Right lobe of liver (tissue), 6 donors: ENCODE measurements at regions not wholly inside any gene's neighbourhood (a gene's known extent, or its start where the extent isn't known, plus 50 kb on each side); places are given as distances from the start of the nearest gene placed in this dataset.
A peak's percentile ranks its signal among the peaks of the same experiment; 100 is the strongest.

ENCODE experiments used
- ATAC-seq, 4 donors: fragments of 200-7000 bp; cut with Tn5 transposase; one replicate each; pipeline ENCODE4 v1.9.1; 2020; ENCODE audit warnings: mild to moderate bottlenecking in 4 of 4, moderate library complexity in 4 of 4
- DNase-seq, 3 donors: peaks; one replicate each; pipeline ENCODE4 v3.0.0-alpha.2; 2020
- H3K27ac ChIP-seq, 3 donors: fragments of 200-600 bp; one replicate each; pipeline ENCODE4 v1.8.0; 2022
- H3K27me3 ChIP-seq, 2 donors: fragments of 200-600 bp; one replicate each; pipeline ENCODE4 v1.8.0; 2022
- H3K36me3 ChIP-seq, 4 donors: fragments of 200-600 bp; sonication (generic) in 1 of 4; one replicate each; pipeline versions ENCODE4 v1.5.1 to v1.8.0; 2017 to 2022; ENCODE audit warnings: control low read depth in 1 of 4
- H3K4me1 ChIP-seq, 4 donors: fragments of 200-600 bp; sonication (generic) in 1 of 4; one replicate each; pipeline versions ENCODE4 v1.5.1 to v1.8.0; 2017 to 2022; ENCODE audit warnings: control low read depth in 1 of 4
- H3K4me3 ChIP-seq, 3 donors: fragments of 200-600 bp; one replicate each; pipeline ENCODE4 v1.8.0; 2022
- H3K9me3 ChIP-seq, 4 donors: fragments of 200-600 bp; sonication (generic) in 1 of 4; one replicate each; pipeline versions ENCODE4 v1.5.1 to v1.8.0; 2017 to 2022; ENCODE audit warnings: control low read depth in 1 of 4
- POLR2A ChIP-seq: fragments of 450-650 bp; IDR thresholded peaks from one replicate; pipeline ENCODE4 v1.6.1; 2017; ENCODE audit warnings: antibody characterized with exemption, mild to moderate bottlenecking
- WGBS: methylation state at CpG from one replicate; pipeline ENCODE4 v1.1.6; 2018; ENCODE audit warnings: low coverage, low lambda C conversion rate; ENCODE audit not compliant: insufficient coverage; ENCODE audit errors: missing lambda C conversion rate; 5-methylcytosine and 5-hydroxymethylcytosine counted together
- intact Hi-C, 2 donors: fragments of 100-400 bp; cut with DNase I; formaldehyde crosslinking; loops; one replicate each; pipeline versions ENCODE4 v1.11.2 to v1.14.1; 2022
- TF ChIP-seq, protein P1 (sequence below), 4 donors: fragments of 200-600 bp in 3 of 4; fragments of 450-650 bp in 1 of 4; IDR thresholded peaks; one replicate each; pipeline versions ENCODE4 v1.5.1 to v1.8.0; 2016 to 2022; ENCODE audit warnings: antibody characterized with exemption in 4 of 4, mild to moderate bottlenecking in 2 of 4
- donor health status: DM: no; HTN: yes; CAD: no.
- donor health status: DM: no; HTN: no; CAD: no.
- donor health status: DM: no; HTN: no; CAD: no.
- donor health status: DM: no; HTN: yes; CAD: no.
- donor health status: DM: no; HTN: yes; CAD: no.

DNA sequence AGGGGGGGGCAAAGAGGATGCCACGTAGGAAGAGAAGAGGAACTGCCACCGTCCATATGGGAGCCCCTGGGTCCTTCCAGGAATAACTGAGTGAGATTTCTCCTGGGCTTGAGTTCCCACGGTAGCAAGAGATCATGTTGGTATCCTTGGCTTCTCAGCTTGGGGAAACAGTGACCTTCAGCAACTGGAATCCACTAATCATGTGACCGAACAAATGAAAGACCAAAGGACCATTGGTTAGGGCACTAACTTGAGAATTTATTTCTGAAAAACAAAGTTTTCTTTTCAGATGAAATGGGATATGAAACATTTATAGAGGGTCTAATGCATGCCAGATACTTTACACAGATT is 259.4 kb upstream of the ID2 start:
- H3K4me3 ChIP-seq: no peak overlapping the region
- no peaks in the 10 kb centered on the region for H3K9me3 ChIP-seq
- WGBS: 75% methylated on average over 4 of the region's 4 CpGs
- TF ChIP-seq, protein P1, sequence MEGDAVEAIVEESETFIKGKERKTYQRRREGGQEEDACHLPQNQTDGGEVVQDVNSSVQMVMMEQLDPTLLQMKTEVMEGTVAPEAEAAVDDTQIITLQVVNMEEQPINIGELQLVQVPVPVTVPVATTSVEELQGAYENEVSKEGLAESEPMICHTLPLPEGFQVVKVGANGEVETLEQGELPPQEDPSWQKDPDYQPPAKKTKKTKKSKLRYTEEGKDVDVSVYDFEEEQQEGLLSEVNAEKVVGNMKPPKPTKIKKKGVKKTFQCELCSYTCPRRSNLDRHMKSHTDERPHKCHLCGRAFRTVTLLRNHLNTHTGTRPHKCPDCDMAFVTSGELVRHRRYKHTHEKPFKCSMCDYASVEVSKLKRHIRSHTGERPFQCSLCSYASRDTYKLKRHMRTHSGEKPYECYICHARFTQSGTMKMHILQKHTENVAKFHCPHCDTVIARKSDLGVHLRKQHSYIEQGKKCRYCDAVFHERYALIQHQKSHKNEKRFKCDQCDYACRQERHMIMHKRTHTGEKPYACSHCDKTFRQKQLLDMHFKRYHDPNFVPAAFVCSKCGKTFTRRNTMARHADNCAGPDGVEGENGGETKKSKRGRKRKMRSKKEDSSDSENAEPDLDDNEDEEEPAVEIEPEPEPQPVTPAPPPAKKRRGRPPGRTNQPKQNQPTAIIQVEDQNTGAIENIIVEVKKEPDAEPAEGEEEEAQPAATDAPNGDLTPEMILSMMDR (IDR thresholded peaks at IDR 0.05): no peak
- no peak for TF ChIP-seq POLR2A
- DNase-seq (no peak), ATAC-seq (no peak)
- H3K27me3 ChIP-seq: no peaks in the 10 kb centered on the region
- H3K4me1 ChIP-seq: peaks cover 0 to 5% (median under 1%) of the 10 kb centered on the region in 4 donors
- H3K27ac ChIP-seq: no peak overlapping the region
- H3K36me3 ChIP-seq: no peaks in the 10 kb centered on the region
- intact Hi-C loops: no loop called here

DNA sequence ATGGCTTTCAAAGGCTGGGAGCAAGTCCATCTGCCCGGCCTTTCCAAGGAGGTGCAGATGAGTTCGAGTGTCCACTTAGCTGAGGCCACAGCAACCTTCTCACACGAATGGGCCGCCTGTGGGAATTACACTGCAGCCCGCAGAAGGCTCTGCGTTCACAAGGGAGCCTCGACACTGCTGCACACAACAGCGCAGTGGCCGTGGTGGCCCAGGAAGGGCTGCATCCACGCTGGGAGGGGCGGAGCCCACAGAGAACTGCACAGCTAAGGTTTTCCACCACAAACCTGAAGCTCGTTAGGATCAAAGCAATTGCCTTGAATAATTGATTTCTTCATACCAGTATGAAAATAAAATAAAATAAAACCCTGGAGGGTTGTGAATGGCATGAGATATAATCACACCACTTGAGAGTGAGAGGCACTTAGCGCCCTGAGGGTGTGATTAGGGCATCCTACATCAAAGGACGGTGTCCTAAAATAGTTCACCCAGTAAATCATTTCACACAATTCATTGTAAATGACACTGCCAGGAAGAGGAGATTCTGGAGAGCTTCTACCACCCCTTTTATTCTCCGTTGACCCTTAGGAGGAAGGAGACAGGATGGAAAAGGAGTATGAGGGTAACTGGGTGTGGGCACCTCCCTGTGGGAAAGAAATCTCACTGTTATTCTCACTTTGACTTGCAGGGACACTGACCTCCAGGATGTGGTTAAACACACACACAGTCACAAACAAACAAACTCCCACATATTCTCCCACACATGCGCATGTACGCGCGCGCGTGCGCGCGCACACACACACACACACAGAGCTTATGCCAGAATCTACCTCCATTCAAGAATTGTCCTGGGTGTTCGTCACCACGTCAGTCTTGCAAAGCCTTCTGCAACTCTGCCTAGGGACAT is 256.6 kb upstream of the ID2 start:
- Histone ChIP-seq H3K27me3 (no peaks in the 10 kb centered on the region), H3K36me3 (no peaks in the 10 kb centered on the region), H3K4me3 (no peak overlapping the region), H3K9me3 (no peaks in the 10 kb centered on the region), H3K4me1 (peaks cover 0 to 4% (median under 1%) of the 10 kb centered on the region in 4 donors), H3K27ac (peak overlapping the region in 1 of 3 donors; percentile 18)
- TF ChIP-seq, protein P1 (IDR thresholded peaks at IDR 0.05): no peak
- no peak for TF ChIP-seq POLR2A
- WGBS: 56% methylated on average over 16 of the region's 26 CpGs
- ATAC-seq (peak; percentile 65 to 93 (median 83)), DNase-seq (peak in 1 of 3 donors; percentile 61)
- intact Hi-C loops: no loop called here

DNA sequence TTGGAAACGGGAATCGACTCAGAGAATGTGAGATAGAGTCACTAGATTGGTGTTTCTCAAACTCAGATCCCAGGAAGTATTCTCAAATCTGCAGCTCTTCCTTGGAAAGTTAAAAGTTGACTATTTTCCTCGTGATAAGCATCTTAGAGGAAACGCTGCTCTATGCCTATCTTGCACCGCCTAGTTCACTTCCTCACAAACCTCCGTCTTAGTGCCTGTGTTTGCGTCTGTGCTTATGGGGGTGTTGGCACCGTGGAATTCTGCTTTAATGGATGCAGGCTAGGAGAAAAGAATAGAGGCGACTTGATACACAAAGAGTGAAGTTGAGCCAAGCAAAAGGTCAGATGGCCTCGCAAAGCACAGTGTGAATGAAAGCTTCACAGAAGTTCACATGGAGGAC is 255.3 kb upstream of the ID2 start:
- intact Hi-C loops: no loop called here
- ATAC-seq (peak in 1 of 4 donors; percentile 31), DNase-seq (no peak)
- TF ChIP-seq, protein P1 (IDR thresholded peaks at IDR 0.05): no peak
- no peak for TF ChIP-seq POLR2A
- peaks cover 0 to 4% (median under 1%) of the 10 kb centered on the region in 4 donors for H3K4me1 ChIP-seq
- H3K27ac ChIP-seq: no peak overlapping the region
- H3K4me3 ChIP-seq: no peak overlapping the region
- H3K27me3 ChIP-seq: no peaks in the 10 kb centered on the region
- no peaks in the 10 kb centered on the region for H3K9me3 ChIP-seq
- H3K36me3 ChIP-seq: no peaks in the 10 kb centered on the region
- WGBS: 58% methylated on average over 8 of the region's 10 CpGs

DNA sequence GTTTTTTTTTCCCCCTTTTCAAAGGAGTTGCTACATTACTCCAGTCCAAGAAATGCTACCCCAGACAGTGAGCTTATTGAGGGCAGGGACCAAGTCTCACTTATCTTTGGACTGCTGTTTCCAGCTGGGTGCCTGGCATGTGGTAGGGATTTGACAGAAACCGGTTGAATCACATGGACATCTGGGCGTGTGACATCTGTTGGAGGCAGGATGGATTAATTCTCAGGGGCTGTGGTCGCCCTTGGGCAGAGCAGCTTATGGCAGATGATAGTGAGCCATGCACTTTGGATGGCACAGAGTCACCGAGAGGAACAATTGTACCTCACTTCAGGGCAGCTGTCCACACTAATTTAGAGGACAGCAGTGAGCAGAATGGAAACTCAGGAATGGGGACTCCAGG is 254.6 kb upstream of the ID2 start:
- no peaks in the 10 kb centered on the region for H3K36me3 ChIP-seq
- no peaks in the 10 kb centered on the region for H3K27me3 ChIP-seq
- intact Hi-C loops: no loop called here
- no peak overlapping the region for H3K4me3 ChIP-seq
- no peak overlapping the region for H3K27ac ChIP-seq
- WGBS: 93% methylated on average over 4 of the region's 4 CpGs
- ATAC-seq (no peak), DNase-seq (no peak)
- no peaks in the 10 kb centered on the region for H3K9me3 ChIP-seq
- peaks cover 0 to 4% (median under 1%) of the 10 kb centered on the region in 4 donors for H3K4me1 ChIP-seq
- TF ChIP-seq, protein P1 (IDR thresholded peaks at IDR 0.05): no peak
- no peak for TF ChIP-seq POLR2A
